ENCODE measurements at regions not wholly inside any gene's neighbourhood (a gene's known extent, or its start where the extent isn't known, plus 50 kb on each side); places are given as distances from the start of the nearest gene placed in this dataset.

DNA sequence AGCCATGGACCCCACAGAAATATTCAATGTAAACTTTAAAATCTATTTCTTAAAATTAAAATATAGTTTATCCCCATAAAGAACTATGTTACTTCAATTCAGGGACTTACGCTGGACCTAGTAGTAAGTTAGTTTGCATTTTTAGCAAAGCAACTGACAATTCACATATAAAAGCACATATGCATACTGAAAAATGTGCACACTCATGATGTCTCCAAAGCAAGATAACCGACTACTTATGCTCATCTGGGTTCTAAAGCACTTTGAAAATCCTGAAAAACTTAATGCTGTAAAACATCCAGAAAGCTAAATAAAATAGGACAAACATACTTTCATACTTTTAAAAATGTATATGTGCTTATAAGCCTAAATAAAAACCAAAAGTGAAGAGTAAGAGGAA, 264.4 kb upstream of the GAS1 start:
- no peak for DNase-seq

DNA sequence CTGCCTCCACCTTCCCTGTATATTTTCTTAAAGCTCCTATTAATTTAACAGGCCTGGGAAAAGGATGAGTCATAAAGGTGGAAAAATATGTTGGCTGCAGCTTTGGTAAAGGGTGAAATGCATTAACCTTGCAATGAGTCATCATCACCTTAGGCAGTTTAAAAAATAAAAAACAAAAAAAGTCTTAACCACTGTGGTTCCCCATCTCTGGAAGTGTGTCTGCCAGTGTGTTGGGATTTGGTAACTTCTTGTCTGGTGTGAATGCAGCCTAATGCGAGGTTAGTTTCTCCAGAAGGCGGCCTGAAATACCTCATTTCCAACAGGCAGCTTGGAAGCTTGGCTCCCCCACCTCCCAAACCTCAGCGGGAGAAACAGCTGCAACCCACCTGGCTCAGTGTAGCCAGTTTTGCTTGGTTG, 265.3 kb upstream of the GAS1 start:
- DNase-seq = no peak

DNA sequence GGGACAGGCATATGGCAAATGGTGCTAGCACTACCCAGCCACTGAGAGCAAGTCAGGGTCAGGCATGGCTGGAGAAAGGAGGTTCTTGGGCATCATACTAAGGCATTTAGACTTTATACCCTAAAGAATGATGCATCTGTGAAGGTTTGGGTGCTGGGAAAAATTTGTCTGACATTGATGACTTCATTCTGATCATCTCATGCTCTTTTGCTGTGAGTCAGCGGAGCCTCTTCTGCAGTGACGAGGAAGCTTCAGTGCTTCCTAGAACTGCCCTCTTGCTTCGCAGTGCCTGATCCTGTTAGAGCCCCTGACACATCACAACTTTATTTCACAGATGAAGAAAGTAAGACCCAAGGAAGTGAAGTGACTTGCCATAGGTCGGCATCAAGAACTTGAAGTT, 266.6 kb upstream of the GAS1 start:
- DNase-seq = no peak

DNA sequence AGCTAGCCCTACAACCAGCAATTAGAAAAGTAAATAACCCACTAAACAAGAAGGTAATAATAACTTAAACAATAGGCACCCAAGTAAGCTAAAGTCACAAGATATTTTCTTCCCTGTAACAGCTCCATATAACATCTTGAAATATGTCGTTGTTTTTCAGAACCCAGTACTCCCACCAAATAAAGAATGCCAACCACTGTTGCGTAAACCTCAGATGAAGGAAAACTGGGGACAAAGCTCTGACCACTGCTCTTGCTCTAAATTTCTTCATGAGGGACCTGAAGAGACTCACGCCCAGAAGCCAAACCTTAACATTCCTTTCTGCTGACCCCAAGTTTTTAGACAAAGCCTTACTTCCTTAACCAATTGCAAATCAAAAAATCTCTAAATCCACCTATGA, 267.7 kb upstream of the GAS1 start:
- DNase-seq = no peak

GRCh38 chr9:87216036-87216435, 268.7 kb upstream of the GAS1 start:
- DNase-seq = no peak

DNA sequence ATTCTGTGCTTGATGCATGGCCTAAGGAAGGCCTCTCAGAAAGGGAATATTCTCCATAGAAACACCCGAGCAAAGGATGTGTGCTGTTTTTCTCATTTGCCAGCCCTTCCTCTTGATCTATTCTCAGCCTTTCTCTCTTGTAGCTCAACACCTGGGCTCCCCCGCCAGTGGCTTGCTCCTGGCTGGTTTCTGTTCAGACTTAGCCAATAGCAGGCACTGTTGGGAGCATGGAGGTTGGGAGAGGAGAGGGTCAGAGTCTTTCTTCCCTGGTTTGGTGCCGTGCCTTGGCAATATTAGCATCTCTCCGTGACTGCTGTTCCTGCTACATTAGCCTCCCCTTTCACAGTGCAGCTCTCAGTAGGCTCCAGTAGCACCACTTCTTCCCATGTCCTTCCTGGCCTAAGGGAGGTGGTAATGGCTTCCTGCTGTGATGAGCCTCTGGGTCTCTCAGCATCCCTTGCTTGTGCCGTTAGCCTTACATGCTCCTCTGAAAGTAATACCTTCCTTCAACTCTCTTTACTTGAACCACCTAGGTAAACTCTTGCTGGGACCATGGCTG, 269.7 kb upstream of the GAS1 start:
- no peak for DNase-seq

GRCh38 chr9:87223392-87224246, 274.0 kb upstream of the DAPK1 start:
- DNase-seq = no peak

DNA sequence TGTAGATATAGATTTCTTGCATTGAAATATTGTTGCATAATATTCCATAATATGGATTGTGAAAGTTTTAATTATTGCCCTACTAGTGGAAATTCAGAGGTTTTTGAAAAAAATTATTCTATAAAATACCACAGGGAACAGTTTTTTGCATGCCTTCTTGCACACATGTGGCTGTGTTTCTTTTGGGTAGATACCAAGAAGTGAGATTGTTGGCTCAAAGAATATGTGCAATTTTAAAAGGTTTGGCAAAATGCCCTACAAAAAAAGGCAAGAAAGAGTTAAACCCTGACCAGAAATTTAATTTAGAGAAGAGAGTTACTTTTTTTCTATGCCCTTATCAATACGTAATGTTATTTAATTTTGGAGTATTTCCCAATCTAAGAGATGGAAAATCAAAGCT, 270.8 kb upstream of the DAPK1 start:
- DNase-seq = no peak

GRCh38 chr9:87227456-87227855, 270.2 kb upstream of the DAPK1 start:
- DNase-seq = no peak

DNA sequence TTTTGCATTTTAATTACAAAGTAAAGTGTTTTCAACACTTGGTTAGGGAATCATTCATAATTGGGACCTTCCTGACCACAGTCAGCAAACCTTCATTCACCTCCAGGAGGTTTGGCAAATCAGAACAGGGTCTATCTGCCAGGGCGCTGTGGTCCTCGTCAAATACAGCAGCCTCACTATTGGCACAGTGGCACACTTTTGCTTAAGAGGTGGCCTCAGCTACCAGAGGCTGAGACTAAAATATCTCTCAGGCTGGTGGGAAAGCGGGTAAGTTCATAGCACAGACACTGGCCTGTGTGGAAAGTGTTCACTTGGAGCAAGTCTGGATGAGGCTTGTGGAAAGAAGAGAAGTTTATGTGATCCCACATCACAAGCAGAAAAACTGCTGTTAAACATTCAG, 268.6 kb upstream of the DAPK1 start:
- DNase-seq = no peak

DNA sequence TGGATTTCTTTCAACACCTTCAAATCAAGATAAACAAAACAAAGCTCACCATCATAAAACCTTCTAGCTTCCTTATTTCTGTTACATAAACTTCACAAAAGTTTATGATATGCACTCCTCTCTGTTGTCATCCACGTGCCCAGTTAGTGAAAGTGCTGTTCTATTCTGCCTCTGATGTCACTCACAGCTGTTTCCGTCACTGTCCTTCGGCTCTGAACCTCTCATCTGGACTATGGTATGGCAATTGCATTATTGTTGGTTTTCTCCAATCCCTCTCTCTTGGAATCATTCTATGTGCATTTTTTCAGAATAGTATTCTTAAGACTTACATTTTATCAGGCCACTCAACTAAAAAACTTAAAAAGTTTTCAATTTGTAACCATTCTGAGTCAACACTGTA, 264.2 kb upstream of the DAPK1 start:
- DNase-seq = no peak

DNA sequence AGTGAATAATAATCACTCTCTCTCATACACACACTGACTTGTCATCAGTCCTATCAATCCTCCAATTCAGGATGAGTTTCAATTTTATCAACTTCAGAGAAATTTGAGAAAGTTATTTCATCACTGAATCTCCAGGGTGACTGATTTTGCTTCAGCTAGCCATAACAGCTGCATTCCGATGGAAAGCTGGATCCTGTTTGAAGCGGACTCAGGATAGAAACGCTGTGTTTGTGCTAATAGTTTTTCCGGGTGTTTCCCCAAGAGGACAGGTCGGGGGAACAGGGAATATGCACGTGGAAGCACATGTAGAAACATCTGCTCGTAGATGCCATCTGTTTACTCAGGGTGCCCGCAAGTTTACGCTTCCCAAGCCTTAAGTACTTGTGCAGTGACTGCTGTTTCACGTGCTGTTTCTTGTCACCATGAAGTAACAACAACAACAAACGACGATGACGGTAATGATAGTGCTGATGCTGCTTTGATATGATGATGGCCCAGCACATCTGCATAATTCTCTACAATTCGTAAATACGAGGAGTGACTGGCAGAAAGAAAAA, 263.7 kb upstream of the DAPK1 start:
- DNase-seq = no peak

GRCh38 chr9:87234854-87235253, 262.8 kb upstream of the DAPK1 start:
- no peak for DNase-seq

GRCh38 chr9:87236546-87236945, 261.1 kb upstream of the DAPK1 start:
- no peak for DNase-seq

DNA sequence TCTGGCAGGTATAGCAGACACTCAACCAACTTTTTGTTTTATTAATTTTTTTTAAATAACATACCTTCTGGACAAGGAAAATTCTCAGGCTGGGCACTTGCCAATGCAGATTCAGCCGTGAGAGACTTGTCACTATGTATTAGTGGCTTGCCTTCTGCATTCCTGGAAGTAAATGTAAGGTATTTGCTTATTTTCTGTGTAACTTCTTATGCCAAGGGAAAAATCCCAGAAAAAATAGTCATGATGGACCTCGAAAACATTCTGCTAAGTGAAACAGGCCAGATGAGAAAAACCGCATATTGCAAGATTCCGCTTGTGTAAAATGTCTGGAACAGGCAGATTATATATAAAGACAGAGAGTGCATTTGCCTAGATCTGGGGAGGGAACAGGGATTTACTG, 260.3 kb upstream of the DAPK1 start:
- no peak for DNase-seq

GRCh38 chr9:87238545-87238944, 259.1 kb upstream of the DAPK1 start:
- DNase-seq = no peak

DNA sequence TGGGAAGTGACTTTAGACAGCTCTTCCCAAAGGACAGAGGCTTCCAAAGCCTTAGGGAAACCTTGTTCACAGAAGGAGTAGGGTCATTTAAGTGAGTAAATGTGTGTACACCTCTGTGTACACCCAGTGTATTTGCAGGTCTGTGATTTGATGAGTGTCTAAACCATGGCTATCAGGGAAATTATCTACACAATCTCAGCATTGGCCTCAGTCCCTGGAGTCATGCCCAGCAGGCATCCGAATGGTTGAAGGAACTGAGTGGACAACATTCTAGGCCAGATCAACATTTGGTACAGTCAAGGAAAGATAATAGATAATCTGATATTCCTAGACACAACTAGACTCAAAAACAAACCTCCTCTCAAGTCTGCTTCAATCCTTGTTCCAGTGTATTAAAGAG, 258.4 kb upstream of the DAPK1 start:
- DNase-seq = no peak

GRCh38 chr9:87243602-87244001, 254.1 kb upstream of the DAPK1 start:
- DNase-seq = no peak

- no peak for DNase-seq
These were observed 252.4 kb upstream of the DAPK1 start for GRCh38 chr9:87245271-87245670.

GRCh38 chr9:87247097-87247496, 250.6 kb upstream of the DAPK1 start:
- DNase-seq = no peak

DNA sequence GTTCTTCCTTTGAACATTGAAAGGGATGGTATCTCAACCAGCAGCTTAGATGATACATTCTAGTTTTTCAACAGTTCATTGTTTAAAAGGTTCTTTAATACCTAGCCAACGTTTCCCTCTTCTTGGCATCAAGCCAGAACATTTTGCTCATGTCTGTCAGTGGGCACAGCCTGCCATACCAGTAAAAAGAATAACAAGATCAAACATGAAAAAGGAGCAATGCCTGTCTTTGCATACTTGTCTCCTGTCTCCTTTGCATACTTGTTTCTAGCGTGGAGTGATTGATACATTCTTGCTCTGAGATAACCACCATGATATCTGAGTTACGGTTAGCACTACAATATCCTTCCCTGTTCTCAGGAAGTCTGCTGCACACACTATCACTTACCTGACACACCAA, 248.6 kb upstream of the DAPK1 start:
- no peak for DNase-seq

DNA sequence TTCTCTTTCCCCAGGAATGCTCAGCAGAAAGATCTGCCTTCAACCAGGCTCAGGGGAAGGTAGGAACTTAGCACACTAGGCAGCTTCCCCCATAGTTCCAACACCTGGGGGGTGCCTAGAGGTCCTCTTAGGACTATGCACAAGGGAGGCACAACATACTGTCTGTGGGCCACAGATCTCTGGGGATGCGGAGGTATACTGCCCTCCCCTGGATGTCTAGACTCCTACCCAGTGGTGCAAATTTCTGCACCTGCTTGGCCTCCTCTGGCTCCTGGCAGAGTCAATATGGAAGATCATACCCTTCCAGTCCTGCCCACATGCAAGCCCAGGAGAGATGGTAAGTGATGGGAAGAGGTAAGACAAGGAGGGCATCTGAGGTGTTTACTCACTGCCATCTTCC, 247.5 kb upstream of the DAPK1 start:
- DNase-seq = no peak

DNA sequence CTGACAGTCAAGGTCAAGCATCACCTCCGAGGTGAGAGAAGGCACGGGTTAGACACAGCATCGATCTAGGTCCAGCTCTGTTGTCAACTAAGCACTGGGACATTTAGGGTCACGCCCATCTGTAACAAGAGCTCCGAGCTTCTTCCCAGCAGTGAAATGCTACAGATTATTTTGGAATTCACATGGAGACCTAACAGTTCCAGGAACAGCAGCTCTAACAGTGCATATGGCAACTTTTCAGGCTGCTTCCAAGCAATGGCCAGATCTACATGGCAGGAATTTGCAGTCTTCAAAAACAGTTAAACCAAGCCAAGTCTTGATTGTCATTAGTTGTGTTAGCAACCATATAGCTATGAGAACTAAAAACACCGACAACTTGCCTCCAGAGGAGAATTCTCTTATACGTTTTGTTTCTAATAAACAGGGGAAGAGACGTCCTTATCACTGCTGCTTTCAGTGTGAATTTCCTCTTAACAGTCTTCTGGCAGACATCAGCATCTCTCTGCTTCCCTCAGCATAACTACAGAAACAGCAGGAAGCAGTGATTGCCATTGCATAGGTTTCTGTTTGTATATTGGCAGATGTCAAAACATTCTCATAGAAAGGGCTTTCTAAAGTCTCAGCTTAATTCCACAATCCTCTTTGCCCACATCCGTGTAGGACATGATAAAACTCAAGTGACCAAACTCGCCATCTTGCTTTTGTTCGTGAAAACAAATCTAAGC, 242.1 kb upstream of the DAPK1 start:
- DNase-seq = no peak

DNA sequence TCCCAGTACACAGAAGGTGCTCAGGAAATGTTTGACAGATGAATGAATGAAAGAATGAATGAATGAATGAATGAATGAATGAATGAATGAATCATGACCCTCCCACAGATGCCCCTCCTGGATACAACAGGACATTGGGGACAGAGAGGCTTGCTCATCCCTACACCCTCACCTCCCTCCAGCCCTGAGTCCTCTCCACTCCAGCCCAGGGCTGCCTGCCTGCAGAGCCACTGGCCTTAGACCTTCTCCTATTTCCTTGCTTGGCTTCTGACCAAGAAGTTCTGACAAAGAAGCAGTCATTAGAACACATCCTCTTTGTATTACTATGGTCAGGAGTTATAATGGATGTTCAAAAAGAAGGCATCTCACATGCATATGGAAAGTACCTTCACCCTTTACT, 240.7 kb upstream of the DAPK1 start:
- DNase-seq = no peak
